RKO (cell line): ENCODE measurements at regions not wholly inside any gene's neighbourhood (a gene's known extent, or its start where the extent isn't known, plus 50 kb on each side); places are given as distances from the start of the nearest gene placed in this dataset.
"Not testable (repeated sequence)": the region's sequence is repeated elsewhere in the genome, so short reads cannot be mapped to it uniquely, and the experiment has no call there.

Experiments used
- DNase-seq: peaks from one replicate; pipeline ENCODE4 v3.0.0-alpha.2; 2016; ENCODE audit warnings: low spot score

- DNase-seq = no peak
These were observed 85.3 kb upstream of the AKAP12 start for GRCh38 chr6:151154418-151154817.

GRCh38 chr6:151155095-151155494 is 84.7 kb upstream of the AKAP12 start:
- DNase-seq = no peak

GRCh38 chr6:151160929-151161757 is 78.6 kb upstream of the AKAP12 start:
- DNase-seq = no peak

GRCh38 chr6:151164383-151164782 is 75.4 kb upstream of the AKAP12 start:
- DNase-seq = no peak

- DNase-seq = no peak
These were observed 73.6 kb upstream of the AKAP12 start for GRCh38 chr6:151166180-151166579.

- no peak for DNase-seq
These were observed 72.7 kb upstream of the AKAP12 start for GRCh38 chr6:151167034-151167433.

- no peak for DNase-seq
These were observed 69.0 kb upstream of the AKAP12 start for GRCh38 chr6:151170622-151171246.

- no peak for DNase-seq
These were observed 67.0 kb upstream of the AKAP12 start for GRCh38 chr6:151172751-151173150.

GRCh38 chr6:151175662-151176445 is 63.9 kb upstream of the AKAP12 start:
- DNase-seq = no peak

- no peak for DNase-seq
These were observed 62.6 kb upstream of the AKAP12 start for GRCh38 chr6:151176911-151177770.

GRCh38 chr6:151178373-151178772 is 61.4 kb upstream of the AKAP12 start:
- no peak for DNase-seq

GRCh38 chr6:151179321-151179720 is 60.4 kb upstream of the AKAP12 start:
- peak; percentile 4 for DNase-seq

- no peak for DNase-seq
These were observed 59.3 kb upstream of the AKAP12 start for GRCh38 chr6:151180330-151181048.

GRCh38 chr6:151181706-151182363 is 57.9 kb upstream of the AKAP12 start:
- DNase-seq = no peak

GRCh38 chr6:151182958-151183357 is 56.8 kb upstream of the AKAP12 start:
- not testable (repeated sequence) for DNase-seq

GRCh38 chr6:151185148-151185547 is 54.6 kb upstream of the AKAP12 start:
- no peak for DNase-seq

- no peak for DNase-seq
These were observed 53.5 kb upstream of the AKAP12 start for GRCh38 chr6:151186306-151186705.

GRCh38 chr6:151186804-151187330 is 52.9 kb upstream of the AKAP12 start:
- no peak for DNase-seq
